ENCODE measurements at regions not wholly inside any gene's neighbourhood (a gene's known extent, or its start where the extent isn't known, plus 50 kb on each side); places are given as distances from the start of the nearest gene placed in this dataset.

GRCh38 chr14:53249059-53249458 lies 95.9 kb upstream of the DDHD1 start (continued):
- TF ChIP-seq ZNF462 (CRISPR knock-in tag; IDR thresholded peaks at IDR 0.05) = no peak
- TF ChIP-seq NANOG (IDR thresholded peaks at IDR 0.05; ENCODE audit: borderline replicate concordance) = no peak
- TF ChIP-seq EZH2phosphoT487 (IDR thresholded peaks at IDR 0.05; ENCODE audit: unreplicated experiment) = no peak
- no peak for TF ChIP-seq EZH2 (IDR thresholded peaks at IDR 0.05; ENCODE audit: low read depth, unreplicated experiment)
- no peak for TF ChIP-seq POLR2AphosphoS5 (IDR thresholded peaks at IDR 0.05; ENCODE audit: low read depth)
- TF ChIP-seq ETS1 (IDR thresholded peaks at IDR 0.05) = no peak
- TF ChIP-seq JUNB (IDR thresholded peaks at IDR 0.05; ENCODE audit: unreplicated experiment) = no peak

- Histone ChIP-seq H4K20me1 (replicated peaks; ENCODE audit: insufficient read depth) (no peaks in the 10 kb centered on the region), H3K9me2 (ENCODE audit: insufficient read depth) (no peaks in the 10 kb centered on the region), H2AFZ (no peak overlapping the region), H3K27me3 (ENCODE audit: insufficient read depth) (no peaks in the 10 kb centered on the region), H3K4me2 (no peak overlapping the region), H3K79me2 (replicated peaks; ENCODE audit: insufficient read depth) (no peaks in the 10 kb centered on the region), H3K4me1 (ENCODE audit: insufficient read depth) (no peaks in the 10 kb centered on the region), H3K4me3 (no peak overlapping the region), H3F3A (replicated peaks; ENCODE audit: low read depth) (no peaks in the 10 kb centered on the region), H3K27ac (ENCODE audit: low read depth) (no peak overlapping the region), H3K36me3 (ENCODE audit: insufficient read depth) (no peaks in the 10 kb centered on the region)
- H3K27ac Mint-ChIP-seq = no peak overlapping the region
- H3K4me3 Mint-ChIP-seq = no peak overlapping the region
- peaks cover 24% of the 10 kb centered on the region for H3K9me3 Mint-ChIP-seq
- H3K4me1 Mint-ChIP-seq = no peaks in the 10 kb centered on the region
- no peak for DNase-seq (ENCODE audit: low spot score)
- no peaks in the 10 kb centered on the region for H3K27me3 Mint-ChIP-seq (ENCODE audit: insufficient read depth, low read depth, poor library complexity)
- ATAC-seq = no peak
- peaks cover 10% of the 10 kb centered on the region for H3K36me3 Mint-ChIP-seq (ENCODE audit: low read depth)
- TF ChIP-seq CREB1 (CRISPR knock-in tag; IDR thresholded peaks at IDR 0.05; ENCODE audit: low read depth) (no peak), POLR2AphosphoS5 (IDR thresholded peaks at IDR 0.05; ENCODE audit: low read depth) (no peak), JUNB (IDR thresholded peaks at IDR 0.05; ENCODE audit: unreplicated experiment) (no peak), REST (IDR thresholded peaks at IDR 0.05; ENCODE audit: unreplicated experiment) (no peak), ETS1 (IDR thresholded peaks at IDR 0.05) (no peak), CTCF (conservative IDR thresholded peaks at IDR 0.05; ENCODE audit: low read depth in 2 of 2) (no peak), NANOG (IDR thresholded peaks at IDR 0.05; ENCODE audit: borderline replicate concordance) (no peak)
These were observed 94.7 kb upstream of the DDHD1 start for GRCh38 chr14:53247596-53248370.

All from GM23338 (cell line).